Nephron (organoid): ENCODE measurements at regions not wholly inside any gene's neighbourhood (a gene's known extent, or its start where the extent isn't known, plus 50 kb on each side); places are given as distances from the start of the nearest gene placed in this dataset.

ENCODE experiments used
- H3K27ac Mint-ChIP-seq, 3 experiments: 2 replicates each; pipeline ENCODE4 v1.8.0; 2020; ENCODE audit warnings: mixed read lengths in 3 of 3, mild to moderate bottlenecking in 2 of 3, moderate library complexity in 1 of 3
- H3K27me3 Mint-ChIP-seq: 2 replicates; pipeline ENCODE4 v1.8.0; 2021; ENCODE audit warnings: low read depth, mild to moderate bottlenecking, moderate library complexity, mixed read lengths
- H3K36me3 Mint-ChIP-seq: 2 replicates; pipeline ENCODE4 v1.8.0; 2020; ENCODE audit warnings: low read depth, mixed read lengths
- H3K4me1 Mint-ChIP-seq: 2 replicates; pipeline ENCODE4 v1.8.0; 2020; ENCODE audit warnings: mixed read lengths
- H3K4me3 Mint-ChIP-seq, 3 experiments: 2 replicates each; pipeline ENCODE4 v1.8.0; 2020; ENCODE audit warnings: mild to moderate bottlenecking in 3 of 3, mixed read lengths in 3 of 3, moderate library complexity in 2 of 3
- H3K9me3 Mint-ChIP-seq: 2 replicates; pipeline ENCODE4 v1.8.0; 2020; ENCODE audit warnings: mixed read lengths
- TF ChIP-seq, protein P1 (sequence below), 3 experiments: fragments of 200-600 bp; sonication (generic); IDR thresholded peaks; one replicate each; pipeline ENCODE4 v1.5.0; 2021; ENCODE audit warnings: antibody characterized with exemption in 3 of 3; ENCODE audit not compliant: unreplicated experiment in 3 of 3

DNA sequence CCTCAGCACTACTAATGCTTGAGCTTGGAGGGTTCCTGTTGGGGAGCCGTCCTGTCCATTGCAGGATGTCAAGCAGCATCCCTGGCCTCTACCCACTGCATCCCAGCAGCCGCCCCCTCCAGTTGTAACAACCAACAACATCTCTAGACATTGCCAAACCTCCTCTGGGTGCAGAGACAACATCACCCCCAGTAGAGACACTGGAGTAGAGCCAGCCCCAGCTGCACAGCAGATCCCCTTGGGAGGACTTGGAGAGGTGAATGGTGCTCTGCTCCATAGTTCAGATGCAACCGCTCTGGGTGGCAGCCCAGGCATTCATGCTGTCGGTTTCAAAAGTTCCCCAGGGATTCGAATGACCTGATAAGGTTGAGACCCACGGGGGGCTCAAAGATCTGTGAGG, 259.0 kb downstream of the MN1 start:
- TF ChIP-seq, protein P1, sequence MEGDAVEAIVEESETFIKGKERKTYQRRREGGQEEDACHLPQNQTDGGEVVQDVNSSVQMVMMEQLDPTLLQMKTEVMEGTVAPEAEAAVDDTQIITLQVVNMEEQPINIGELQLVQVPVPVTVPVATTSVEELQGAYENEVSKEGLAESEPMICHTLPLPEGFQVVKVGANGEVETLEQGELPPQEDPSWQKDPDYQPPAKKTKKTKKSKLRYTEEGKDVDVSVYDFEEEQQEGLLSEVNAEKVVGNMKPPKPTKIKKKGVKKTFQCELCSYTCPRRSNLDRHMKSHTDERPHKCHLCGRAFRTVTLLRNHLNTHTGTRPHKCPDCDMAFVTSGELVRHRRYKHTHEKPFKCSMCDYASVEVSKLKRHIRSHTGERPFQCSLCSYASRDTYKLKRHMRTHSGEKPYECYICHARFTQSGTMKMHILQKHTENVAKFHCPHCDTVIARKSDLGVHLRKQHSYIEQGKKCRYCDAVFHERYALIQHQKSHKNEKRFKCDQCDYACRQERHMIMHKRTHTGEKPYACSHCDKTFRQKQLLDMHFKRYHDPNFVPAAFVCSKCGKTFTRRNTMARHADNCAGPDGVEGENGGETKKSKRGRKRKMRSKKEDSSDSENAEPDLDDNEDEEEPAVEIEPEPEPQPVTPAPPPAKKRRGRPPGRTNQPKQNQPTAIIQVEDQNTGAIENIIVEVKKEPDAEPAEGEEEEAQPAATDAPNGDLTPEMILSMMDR (IDR thresholded peaks at IDR 0.05; ENCODE audit: unreplicated experiment in 3 of 3) = no peak

DNA sequence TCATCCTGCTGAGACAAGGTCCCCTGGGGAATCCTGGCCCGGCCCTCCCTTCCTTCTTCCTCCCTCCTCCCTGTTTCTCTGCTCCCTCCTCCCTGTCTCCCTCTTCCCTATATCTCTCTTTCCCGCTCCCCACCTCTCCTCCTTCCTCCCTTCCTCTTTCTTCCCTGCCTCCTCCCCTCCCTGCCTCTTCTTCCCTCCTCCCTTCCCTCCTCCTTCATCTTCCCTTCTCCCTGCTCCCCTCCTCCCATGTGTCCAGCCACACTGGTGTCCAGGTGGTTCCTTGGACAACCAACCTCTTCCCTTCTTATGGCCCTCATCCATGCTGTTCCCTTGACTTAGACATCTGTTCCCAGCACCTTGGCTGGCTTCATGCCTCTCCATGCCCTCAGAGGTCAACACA, 258.1 kb downstream of the MN1 start:
- H3K27ac Mint-ChIP-seq = peak overlapping the region in 1 of 3 experiments; percentile 52
- H3K4me3 Mint-ChIP-seq = no peak overlapping the region
- H3K9me3 Mint-ChIP-seq = no peaks in the 10 kb centered on the region
- H3K27me3 Mint-ChIP-seq = peaks cover 42% of the 10 kb centered on the region
- no peaks in the 10 kb centered on the region for H3K36me3 Mint-ChIP-seq
- TF ChIP-seq, protein P1 (IDR thresholded peaks at IDR 0.05; ENCODE audit: unreplicated experiment in 3 of 3) = no peak
- peaks cover 56% of the 10 kb centered on the region for H3K4me1 Mint-ChIP-seq

More for the DNA sequence above, 259.0 kb downstream of the MN1 start:
- Mint-ChIP-seq H3K9me3 (no peaks in the 10 kb centered on the region), H3K4me3 (no peak overlapping the region), H3K4me1 (peaks cover 56% of the 10 kb centered on the region), H3K27ac (peak overlapping the region in 1 of 3 experiments; percentile 31), H3K27me3 (peaks cover 46% of the 10 kb centered on the region), H3K36me3 (no peaks in the 10 kb centered on the region)

DNA sequence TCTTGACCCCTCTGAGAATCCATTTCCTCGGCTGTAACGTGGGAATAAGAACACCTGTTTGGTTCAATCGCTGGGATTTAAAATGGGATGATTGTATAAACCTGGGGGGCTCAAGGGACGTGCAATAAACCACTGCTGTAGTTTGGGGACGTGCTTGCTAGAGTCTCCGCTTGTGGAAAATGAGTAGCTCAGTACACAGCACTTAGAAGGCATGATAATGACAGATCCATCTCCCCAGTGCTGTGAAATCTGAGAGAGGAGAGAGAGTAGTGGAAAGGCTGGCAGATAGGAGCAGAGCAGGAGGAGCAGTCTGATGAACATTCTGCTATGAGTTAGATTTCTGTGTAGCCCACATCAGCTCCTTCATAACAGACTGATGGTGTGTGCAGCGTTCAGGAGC, 256.5 kb downstream of the MN1 start:
- no peak overlapping the region for H3K4me3 Mint-ChIP-seq
- TF ChIP-seq, protein P1 (IDR thresholded peaks at IDR 0.05; ENCODE audit: unreplicated experiment in 3 of 3) = no peak
- peaks cover 32% of the 10 kb centered on the region for H3K27me3 Mint-ChIP-seq
- peak overlapping the region; percentile 43 to 87 (median 83) for H3K27ac Mint-ChIP-seq
- no peaks in the 10 kb centered on the region for H3K36me3 Mint-ChIP-seq
- H3K9me3 Mint-ChIP-seq = no peaks in the 10 kb centered on the region
- H3K4me1 Mint-ChIP-seq = peaks cover 61% of the 10 kb centered on the region

DNA sequence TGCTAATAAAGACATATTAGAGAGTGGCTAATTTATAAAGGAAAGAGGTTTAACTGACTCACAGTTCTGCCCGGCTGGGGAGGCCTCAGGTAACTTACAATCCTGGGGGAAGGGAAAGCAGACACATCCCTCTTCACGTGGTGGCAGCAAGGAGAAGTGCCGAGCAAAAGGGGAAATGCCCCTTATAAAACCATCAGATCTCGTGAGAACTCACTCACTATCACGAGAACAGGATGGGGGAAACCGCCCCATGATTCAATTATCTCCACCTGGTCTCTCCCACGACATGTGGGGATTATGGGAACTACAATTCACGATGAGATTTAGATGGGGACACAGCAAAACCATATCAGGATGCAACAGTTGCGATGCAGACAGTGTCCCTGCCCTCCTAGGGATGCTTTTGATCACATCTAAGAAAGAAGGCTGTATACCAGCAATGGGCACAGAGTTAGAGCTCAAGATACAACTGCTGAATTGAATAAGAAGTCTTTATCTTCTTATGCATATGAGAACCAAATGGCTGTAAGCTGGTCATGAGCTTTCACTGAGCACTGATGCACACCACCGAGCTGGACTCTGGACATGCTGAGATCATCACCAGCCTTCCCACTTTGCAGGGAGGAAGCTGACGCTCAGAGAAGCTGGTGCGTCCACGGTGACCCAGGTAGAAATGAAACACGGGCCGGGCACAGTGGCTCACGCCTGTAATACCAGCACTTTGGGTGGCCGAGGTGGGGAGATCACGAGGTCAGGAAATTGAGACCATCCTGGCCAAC, 255.2 kb downstream of the MN1 start:
- H3K4me1 Mint-ChIP-seq = peaks cover 52% of the 10 kb centered on the region
- H3K36me3 Mint-ChIP-seq = no peaks in the 10 kb centered on the region
- no peaks in the 10 kb centered on the region for H3K9me3 Mint-ChIP-seq
- H3K27ac Mint-ChIP-seq = peak overlapping the region; percentile 83 to 92 (median 87)
- peaks cover 26% of the 10 kb centered on the region for H3K27me3 Mint-ChIP-seq
- H3K4me3 Mint-ChIP-seq = no peak overlapping the region
- TF ChIP-seq, protein P1 (IDR thresholded peaks at IDR 0.05; ENCODE audit: unreplicated experiment in 3 of 3) = no peak

DNA sequence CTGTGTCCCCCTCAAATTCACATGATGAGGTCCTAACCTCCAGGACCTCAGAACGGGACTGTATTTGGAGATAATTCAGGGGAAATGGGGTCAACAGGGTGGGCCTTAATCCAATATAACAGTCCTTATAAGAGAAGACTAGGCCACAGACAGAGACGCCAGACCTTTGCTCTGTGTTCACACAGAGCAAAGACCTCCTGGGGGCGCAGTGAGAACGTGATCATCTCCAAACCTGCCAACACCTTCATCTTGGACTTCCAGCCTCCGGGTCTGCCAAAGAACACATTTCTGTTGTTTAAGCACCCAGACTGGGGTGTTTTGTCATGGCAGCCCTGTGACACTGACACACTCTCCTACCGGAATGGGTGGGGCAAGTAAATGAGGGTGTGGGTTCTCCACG, 250.2 kb downstream of the MN1 start:
- H3K27ac Mint-ChIP-seq = peak overlapping the region in 1 of 3 experiments; percentile 21
- peaks cover 47% of the 10 kb centered on the region for H3K4me1 Mint-ChIP-seq
- peaks cover 4% of the 10 kb centered on the region for H3K9me3 Mint-ChIP-seq
- peaks cover 21% of the 10 kb centered on the region for H3K27me3 Mint-ChIP-seq
- TF ChIP-seq, protein P1 (IDR thresholded peaks at IDR 0.05; ENCODE audit: unreplicated experiment in 3 of 3) = no peak
- no peaks in the 10 kb centered on the region for H3K36me3 Mint-ChIP-seq
- no peak overlapping the region for H3K4me3 Mint-ChIP-seq

DNA sequence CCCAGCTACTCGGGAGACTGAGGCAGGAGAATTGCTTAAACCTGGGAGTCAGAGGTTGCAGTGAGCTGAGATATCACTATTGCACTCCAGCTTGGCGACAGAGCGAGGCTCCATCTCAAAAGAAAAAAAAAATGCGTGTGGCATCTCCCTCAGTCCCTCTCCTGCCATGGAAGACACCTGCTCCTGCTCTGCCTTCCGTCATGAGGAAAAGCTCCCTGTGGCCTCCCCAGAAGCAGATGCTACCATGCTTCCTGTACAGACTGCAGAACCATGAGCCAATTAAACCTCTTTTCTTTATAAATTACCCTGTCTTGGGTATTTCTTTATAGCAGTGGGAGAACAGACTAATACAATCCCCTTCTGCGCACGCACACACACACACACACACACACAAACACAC, 249.4 kb downstream of the MN1 start:
- Mint-ChIP-seq H3K4me1 (peaks cover 50% of the 10 kb centered on the region), H3K9me3 (peaks cover 4% of the 10 kb centered on the region), H3K27me3 (peaks cover 21% of the 10 kb centered on the region)

More for the DNA sequence above, 249.4 kb downstream of the MN1 start:
- Mint-ChIP-seq H3K27ac (peak overlapping the region in 2 of 3 experiments; percentile 56 to 60), H3K36me3 (no peaks in the 10 kb centered on the region), H3K4me3 (no peak overlapping the region)
- TF ChIP-seq, protein P1 (IDR thresholded peaks at IDR 0.05; ENCODE audit: unreplicated experiment in 3 of 3) = no peak
